ENCODE measurements at regions not wholly inside any gene's neighbourhood (a gene's known extent, or its start where the extent isn't known, plus 50 kb on each side); places are given as distances from the start of the nearest gene placed in this dataset.
"Not testable (repeated sequence)": the region's sequence is repeated elsewhere in the genome, so short reads cannot be mapped to it uniquely, and the experiment has no call there.

DNA sequence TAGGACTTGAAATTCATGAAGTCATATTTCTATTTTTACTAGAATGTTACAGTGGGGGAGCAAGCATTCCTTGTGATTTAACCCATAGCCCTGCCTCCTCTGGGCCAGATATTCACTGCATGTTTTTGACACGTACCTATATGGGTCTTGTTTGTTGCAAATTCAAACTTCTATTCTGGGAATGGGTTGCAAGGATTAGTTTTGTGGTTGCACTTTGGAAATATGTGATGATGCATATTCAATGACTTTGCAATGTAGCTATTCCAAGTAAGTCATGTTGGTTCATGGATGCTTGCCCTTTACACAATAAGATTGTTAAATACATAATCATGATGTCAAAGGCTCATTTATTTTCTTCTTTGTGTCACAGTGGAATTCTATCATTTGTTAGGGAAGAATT, 440.8 kb downstream of the TDRD3 start:
- H3K27me3 ChIP-seq = no peaks in the 10 kb centered on the region
- WGBS, 2 donors (ENCODE audit: low coverage in 1 of 2) = 0 to 27% methylated on average over 1 of the region's 1 CpG
- H3K27ac ChIP-seq = no peak overlapping the region
- H3K4me1 ChIP-seq = no peaks in the 10 kb centered on the region
- TF ChIP-seq POLR2A (IDR thresholded peaks at IDR 0.05) (no peak), EP300 (IDR thresholded peaks at IDR 0.05) (no peak), POLR2AphosphoS5 (IDR thresholded peaks at IDR 0.05) (no peak)
- TF ChIP-seq, protein P1, sequence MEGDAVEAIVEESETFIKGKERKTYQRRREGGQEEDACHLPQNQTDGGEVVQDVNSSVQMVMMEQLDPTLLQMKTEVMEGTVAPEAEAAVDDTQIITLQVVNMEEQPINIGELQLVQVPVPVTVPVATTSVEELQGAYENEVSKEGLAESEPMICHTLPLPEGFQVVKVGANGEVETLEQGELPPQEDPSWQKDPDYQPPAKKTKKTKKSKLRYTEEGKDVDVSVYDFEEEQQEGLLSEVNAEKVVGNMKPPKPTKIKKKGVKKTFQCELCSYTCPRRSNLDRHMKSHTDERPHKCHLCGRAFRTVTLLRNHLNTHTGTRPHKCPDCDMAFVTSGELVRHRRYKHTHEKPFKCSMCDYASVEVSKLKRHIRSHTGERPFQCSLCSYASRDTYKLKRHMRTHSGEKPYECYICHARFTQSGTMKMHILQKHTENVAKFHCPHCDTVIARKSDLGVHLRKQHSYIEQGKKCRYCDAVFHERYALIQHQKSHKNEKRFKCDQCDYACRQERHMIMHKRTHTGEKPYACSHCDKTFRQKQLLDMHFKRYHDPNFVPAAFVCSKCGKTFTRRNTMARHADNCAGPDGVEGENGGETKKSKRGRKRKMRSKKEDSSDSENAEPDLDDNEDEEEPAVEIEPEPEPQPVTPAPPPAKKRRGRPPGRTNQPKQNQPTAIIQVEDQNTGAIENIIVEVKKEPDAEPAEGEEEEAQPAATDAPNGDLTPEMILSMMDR (IDR thresholded peaks at IDR 0.05) = no peak
- peaks cover 0 to 4% (median 0%) of the 10 kb centered on the region in 3 donors for H3K9me3 ChIP-seq
- no peaks in the 10 kb centered on the region for H3K36me3 ChIP-seq
- ATAC-seq = peak; percentile 50
- H3K4me3 ChIP-seq = no peak overlapping the region

DNA sequence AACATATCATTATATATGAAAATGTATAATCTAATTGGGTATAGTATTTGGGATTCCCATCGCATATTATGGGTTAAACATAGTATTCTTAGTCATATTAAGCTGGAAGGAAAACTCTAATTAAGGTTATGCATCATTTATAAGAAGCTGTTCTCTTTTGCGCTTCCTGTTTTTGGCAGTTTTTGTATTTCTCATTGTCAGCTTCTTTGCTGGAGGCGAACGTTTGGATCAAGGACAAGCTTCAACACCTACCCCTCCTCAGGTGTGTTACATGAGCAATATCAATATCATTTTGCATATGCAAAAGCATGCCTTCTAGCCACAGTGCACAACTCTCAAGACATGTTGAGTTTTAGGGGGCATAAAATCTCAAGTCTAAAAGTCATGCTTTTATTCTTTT, 439.8 kb downstream of the TDRD3 start:
- TF ChIP-seq POLR2A (IDR thresholded peaks at IDR 0.05) = no peak
- TF ChIP-seq POLR2AphosphoS5 (IDR thresholded peaks at IDR 0.05) = no peak
- TF ChIP-seq, protein P1 (IDR thresholded peaks at IDR 0.05) = no peak
- TF ChIP-seq EP300 (IDR thresholded peaks at IDR 0.05) = no peak
- ATAC-seq = no peak
- Histone ChIP-seq H3K27ac (no peak overlapping the region), H3K4me1 (no peaks in the 10 kb centered on the region), H3K9me3 (peaks cover 0 to 7% (median 0%) of the 10 kb centered on the region in 3 donors), H3K4me3 (no peak overlapping the region), H3K27me3 (no peaks in the 10 kb centered on the region), H3K36me3 (no peaks in the 10 kb centered on the region)
- 81 to 87% methylated on average over 4 of the region's 4 CpGs for WGBS, 2 donors (ENCODE audit: low coverage in 1 of 2)

GRCh38 chr13:60811581-60811980, 414.6 kb downstream of the TDRD3 start:
- Histone ChIP-seq H3K27me3 (no peaks in the 10 kb centered on the region), H3K27ac (no peak overlapping the region)
- WGBS, 2 donors (ENCODE audit: low coverage in 1 of 2) = 83 to 87% methylated on average over 1 of the region's 1 CpG

GRCh38 chr13:60805640-60806039, 408.6 kb downstream of the TDRD3 start:
- WGBS, 2 donors (ENCODE audit: low coverage in 1 of 2) = 97 to 98% methylated on average over 9 to 13 of the region's 13 CpGs
- ATAC-seq, H3K4me1 ChIP-seq, H3K9me3 ChIP-seq, H3K4me3 ChIP-seq, H3K36me3 ChIP-seq, H3K27ac ChIP-seq, H3K27me3 ChIP-seq: not testable (repeated sequence)

More at GRCh38 chr13:60811581-60811980, 414.6 kb downstream of the TDRD3 start:
- no peaks in the 10 kb centered on the region for H3K9me3 ChIP-seq
- no peak overlapping the region for H3K4me3 ChIP-seq
- ATAC-seq = no peak
- H3K4me1 ChIP-seq = no peaks in the 10 kb centered on the region
- no peaks in the 10 kb centered on the region for H3K36me3 ChIP-seq
- TF ChIP-seq, protein P1 (IDR thresholded peaks at IDR 0.05) = no peak
- TF ChIP-seq POLR2A (IDR thresholded peaks at IDR 0.05) = no peak
- TF ChIP-seq EP300 (IDR thresholded peaks at IDR 0.05) = no peak
- no peak for TF ChIP-seq POLR2AphosphoS5 (IDR thresholded peaks at IDR 0.05)

- Histone ChIP-seq H3K4me3 (no peak overlapping the region), H3K9me3 (no peaks in the 10 kb centered on the region), H3K27me3 (no peaks in the 10 kb centered on the region), H3K27ac (no peak overlapping the region), H3K36me3 (no peaks in the 10 kb centered on the region), H3K4me1 (no peaks in the 10 kb centered on the region)
- ATAC-seq = no peak
- WGBS, 2 donors (ENCODE audit: low coverage in 1 of 2) = 67 to 74% methylated on average over 3 to 4 of the region's 4 CpGs
- TF ChIP-seq EP300 (IDR thresholded peaks at IDR 0.05) (no peak), POLR2A (IDR thresholded peaks at IDR 0.05) (no peak), POLR2AphosphoS5 (IDR thresholded peaks at IDR 0.05) (no peak)
- TF ChIP-seq, protein P1 (IDR thresholded peaks at IDR 0.05) = no peak
Observed at GRCh38 chr13:60798503-60798902, 401.5 kb downstream of the TDRD3 start.

Data from gastroesophageal sphincter (tissue), 4 donors.